Calu3 (cell line): ENCODE measurements at regions not wholly inside any gene's neighbourhood (a gene's known extent, or its start where the extent isn't known, plus 50 kb on each side); places are given as distances from the start of the nearest gene placed in this dataset.

ENCODE experiments used
- BruUV-seq: library from RNA; stranded (reverse); fragments of 400-500 nt; replicated peaks from 2 replicates; lab custom pipeline; 2021; lab: Mats Ljungman, UMichigan
- CTCF ChIA-PET: fragments of 300-600 bp; sonication (Branson Sonifier 250); formaldehyde crosslinking; loops from one replicate; lab custom pipeline; 2022; ENCODE audit warnings: antibody characterized with exemption; lab: Charles Lee
- DNase-seq: peaks from one replicate; pipeline ENCODE4 v3.0.0; 2022
- H3K27ac Mint-ChIP-seq: one replicate; pipeline ENCODE4 v1.8.0; 2022; ENCODE audit warnings: mixed read lengths; ENCODE audit not compliant: unreplicated experiment
- H3K27me3 Mint-ChIP-seq: one replicate; pipeline ENCODE4 v1.8.0; 2022; ENCODE audit warnings: mixed read lengths; ENCODE audit not compliant: unreplicated experiment
- H3K36me3 Mint-ChIP-seq: one replicate; pipeline ENCODE4 v1.8.0; 2022; ENCODE audit warnings: mild to moderate bottlenecking, moderate library complexity, mixed read lengths; ENCODE audit not compliant: insufficient read depth, unreplicated experiment
- H3K4me1 Mint-ChIP-seq: one replicate; pipeline ENCODE4 v1.8.0; 2022; ENCODE audit warnings: mild to moderate bottlenecking, low read depth, mixed read lengths; ENCODE audit not compliant: unreplicated experiment
- H3K4me3 Mint-ChIP-seq: one replicate; pipeline ENCODE4 v1.8.0; 2022; ENCODE audit warnings: mild to moderate bottlenecking, low read depth, moderate library complexity, mixed read lengths; ENCODE audit not compliant: unreplicated experiment
- H3K9me3 Mint-ChIP-seq: one replicate; pipeline ENCODE4 v1.8.0; 2022; ENCODE audit warnings: low read depth, mixed read lengths; ENCODE audit not compliant: unreplicated experiment
- intact Hi-C: fragments of 100-400 bp; cut with micrococcal nuclease; formaldehyde crosslinking; loops from one replicate; pipeline ENCODE4 v1.10.0; 2022; ENCODE audit not compliant: unreplicated experiment
- TF ChIP-seq, protein P1 (sequence below): fragments of 200-600 bp; IDR thresholded peaks from one replicate; pipeline ENCODE4 v1.8.0; 2022; ENCODE audit warnings: antibody characterized with exemption; ENCODE audit not compliant: unreplicated experiment

DNA sequence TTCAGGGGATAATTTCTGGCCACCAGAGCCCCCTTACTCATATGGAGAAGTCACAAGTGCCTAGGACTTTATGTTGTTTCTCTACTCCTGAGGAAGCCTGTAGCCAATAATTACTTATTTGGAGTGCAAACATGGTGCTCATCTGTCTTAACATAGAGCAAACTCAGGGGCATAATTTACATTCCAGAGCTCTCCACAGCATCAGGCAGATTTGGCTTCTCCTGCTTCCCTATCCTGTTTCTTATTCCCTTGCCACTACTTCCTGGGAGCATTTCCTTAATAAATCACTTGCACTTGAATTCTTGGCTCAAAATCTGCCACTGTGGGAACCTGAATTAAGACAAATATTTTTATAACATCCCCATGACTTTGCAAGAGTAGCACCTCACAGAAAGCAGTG lies 960.9 kb downstream of the SOCS6 start:
- Mint-ChIP-seq H3K4me3 (no peak overlapping the region), H3K27ac (no peak overlapping the region), H3K36me3 (no peaks in the 10 kb centered on the region), H3K27me3 (no peaks in the 10 kb centered on the region), H3K9me3 (no peaks in the 10 kb centered on the region), H3K4me1 (no peaks in the 10 kb centered on the region)
- no peak for DNase-seq
- CTCF ChIA-PET, result no interaction called here
- BruUV-seq, result no TSS peak
- TF ChIP-seq, protein P1, sequence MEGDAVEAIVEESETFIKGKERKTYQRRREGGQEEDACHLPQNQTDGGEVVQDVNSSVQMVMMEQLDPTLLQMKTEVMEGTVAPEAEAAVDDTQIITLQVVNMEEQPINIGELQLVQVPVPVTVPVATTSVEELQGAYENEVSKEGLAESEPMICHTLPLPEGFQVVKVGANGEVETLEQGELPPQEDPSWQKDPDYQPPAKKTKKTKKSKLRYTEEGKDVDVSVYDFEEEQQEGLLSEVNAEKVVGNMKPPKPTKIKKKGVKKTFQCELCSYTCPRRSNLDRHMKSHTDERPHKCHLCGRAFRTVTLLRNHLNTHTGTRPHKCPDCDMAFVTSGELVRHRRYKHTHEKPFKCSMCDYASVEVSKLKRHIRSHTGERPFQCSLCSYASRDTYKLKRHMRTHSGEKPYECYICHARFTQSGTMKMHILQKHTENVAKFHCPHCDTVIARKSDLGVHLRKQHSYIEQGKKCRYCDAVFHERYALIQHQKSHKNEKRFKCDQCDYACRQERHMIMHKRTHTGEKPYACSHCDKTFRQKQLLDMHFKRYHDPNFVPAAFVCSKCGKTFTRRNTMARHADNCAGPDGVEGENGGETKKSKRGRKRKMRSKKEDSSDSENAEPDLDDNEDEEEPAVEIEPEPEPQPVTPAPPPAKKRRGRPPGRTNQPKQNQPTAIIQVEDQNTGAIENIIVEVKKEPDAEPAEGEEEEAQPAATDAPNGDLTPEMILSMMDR, result no peak
- intact Hi-C loops, result no loop called here

DNA sequence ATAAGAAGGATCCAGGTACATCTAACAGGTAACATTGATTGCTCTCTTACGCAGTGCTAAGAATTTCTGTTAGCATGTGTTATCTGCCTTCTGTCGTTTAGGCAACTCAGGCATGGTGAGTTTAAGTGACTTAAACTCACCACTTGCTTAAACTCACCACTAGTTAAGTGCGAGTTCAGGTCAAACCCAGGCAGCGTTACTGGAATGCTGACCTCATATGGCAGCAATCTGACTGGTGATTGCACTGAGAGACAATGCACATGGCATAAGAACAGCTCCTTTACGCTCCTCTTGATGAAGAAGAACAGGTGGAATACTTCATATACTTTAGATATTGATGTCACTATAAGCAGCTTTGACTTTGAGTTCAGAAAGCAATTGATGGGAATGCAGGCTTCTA lies 954.1 kb downstream of the SOCS6 start:
- CTCF ChIA-PET, result no interaction called here
- no TSS peak for BruUV-seq
- intact Hi-C loops, result no loop called here

DNA sequence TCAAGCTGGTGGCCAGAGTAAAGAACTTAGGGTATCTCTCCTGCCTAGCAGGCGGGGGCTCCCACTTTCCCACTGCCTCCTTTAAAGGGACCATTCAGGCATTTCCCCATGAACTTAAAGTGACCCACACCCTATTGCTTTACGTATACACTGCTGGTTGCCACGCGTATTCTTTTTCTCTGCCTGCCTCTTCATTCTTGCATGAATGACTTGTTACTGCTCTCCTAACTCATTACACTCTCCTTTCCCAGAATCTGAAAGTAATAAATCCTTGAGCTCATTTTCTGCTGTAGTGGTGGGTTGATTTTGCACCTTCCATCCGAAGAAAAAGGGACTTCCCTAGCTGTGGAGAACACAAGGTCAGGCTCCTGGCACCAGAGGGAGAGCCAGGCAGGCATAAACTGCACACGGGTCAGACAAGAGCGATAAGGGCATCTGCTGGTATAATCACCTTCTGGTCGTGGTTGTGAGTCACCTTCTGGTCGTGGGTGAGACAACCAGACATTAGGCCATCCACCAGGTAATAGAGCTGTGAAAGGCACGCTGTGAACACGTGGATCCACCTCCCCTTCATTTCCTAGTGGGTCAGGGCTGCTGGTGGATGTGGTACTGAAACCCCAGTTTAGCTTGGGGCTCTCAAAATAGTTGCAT lies 950.3 kb downstream of the SOCS6 start:
- Mint-ChIP-seq H3K27me3 (no peaks in the 10 kb centered on the region), H3K36me3 (no peaks in the 10 kb centered on the region), H3K27ac (no peak overlapping the region), H3K4me3 (no peak overlapping the region), H3K9me3 (no peaks in the 10 kb centered on the region), H3K4me1 (peaks cover 9% of the 10 kb centered on the region)
- DNase-seq, result no peak
- CTCF ChIA-PET, result interaction anchor here (0.6 kb wide), 1 partner anchor 507 kb away, joined by 3 read pairs; no protein-coding TSS in a partner anchor
- intact Hi-C loops, result no loop called here
- no TSS peak for BruUV-seq
- TF ChIP-seq, protein P1, result no peak

More for the DNA sequence above, 954.1 kb downstream of the SOCS6 start:
- Mint-ChIP-seq H3K36me3 (no peaks in the 10 kb centered on the region), H3K4me1 (peaks cover 9% of the 10 kb centered on the region), H3K9me3 (no peaks in the 10 kb centered on the region), H3K27ac (no peak overlapping the region), H3K4me3 (no peak overlapping the region), H3K27me3 (no peaks in the 10 kb centered on the region)
- no peak for DNase-seq
- TF ChIP-seq, protein P1, result no peak

DNA sequence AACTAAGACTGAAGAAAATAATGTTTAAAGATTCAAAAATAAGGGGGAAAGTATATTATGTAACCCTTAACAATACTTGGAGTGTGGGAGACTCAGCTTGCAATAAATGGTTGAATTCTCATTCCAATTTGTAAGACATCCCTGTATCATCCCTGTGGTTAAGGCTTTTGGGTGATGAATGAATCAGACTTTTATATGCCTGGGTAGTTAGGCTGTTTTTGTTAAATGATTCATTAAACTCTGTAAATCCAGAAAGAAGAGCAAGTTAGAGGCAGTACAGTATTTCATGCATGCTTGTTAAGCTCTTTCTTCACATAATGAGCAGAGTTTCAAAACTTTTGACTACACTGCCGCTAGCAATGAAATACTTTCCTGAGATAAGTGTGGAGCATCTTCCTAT lies 948.8 kb downstream of the SOCS6 start:
- Mint-ChIP-seq H3K4me1 (peaks cover 9% of the 10 kb centered on the region), H3K36me3 (no peaks in the 10 kb centered on the region), H3K9me3 (no peaks in the 10 kb centered on the region), H3K4me3 (no peak overlapping the region), H3K27ac (no peak overlapping the region), H3K27me3 (no peaks in the 10 kb centered on the region)
- TF ChIP-seq, protein P1, result no peak
- intact Hi-C loops, result no loop called here
- no peak for DNase-seq
- BruUV-seq, result no TSS peak
- CTCF ChIA-PET, result no interaction called here
